NCI-H146 treated with DMSO at 0.1 percent for 48 hours (cell line): ENCODE measurements at regions not wholly inside any gene's neighbourhood (a gene's known extent, or its start where the extent isn't known, plus 50 kb on each side); places are given as distances from the start of the nearest gene placed in this dataset.

Experiments
- DNase-seq: peaks from one replicate; lab custom pipeline; 2025; ENCODE audit not compliant: unreplicated experiment; lab: John Stamatoyannopoulos, UW

GRCh38 chr9:26086396-26086795, 408.2 kb upstream of the TUSC1 start:
- DNase-seq, result no peak

DNA sequence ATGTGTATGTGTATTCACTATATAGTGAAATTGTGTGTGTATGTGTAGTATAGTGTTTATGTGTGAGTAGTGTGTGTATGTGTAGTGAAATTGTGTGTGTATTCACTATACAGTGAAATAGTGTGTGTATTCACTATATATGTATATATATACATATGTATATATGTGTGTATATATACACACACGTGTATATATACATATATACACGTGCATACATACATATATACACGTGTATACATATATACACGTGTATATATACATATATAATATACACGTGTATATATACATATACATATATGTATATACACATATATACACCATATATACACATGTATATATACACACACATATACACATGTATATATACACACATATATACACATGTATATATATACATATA, 403.6 kb upstream of the TUSC1 start:
- no peak for DNase-seq

GRCh38 chr9:26078706-26079105, 400.5 kb upstream of the TUSC1 start:
- no peak for DNase-seq

- DNase-seq, result no peak
Observed at GRCh38 chr9:26077860-26078259, 399.6 kb upstream of the TUSC1 start.

GRCh38 chr9:26067608-26068007, 389.4 kb upstream of the TUSC1 start:
- no peak for DNase-seq

DNA sequence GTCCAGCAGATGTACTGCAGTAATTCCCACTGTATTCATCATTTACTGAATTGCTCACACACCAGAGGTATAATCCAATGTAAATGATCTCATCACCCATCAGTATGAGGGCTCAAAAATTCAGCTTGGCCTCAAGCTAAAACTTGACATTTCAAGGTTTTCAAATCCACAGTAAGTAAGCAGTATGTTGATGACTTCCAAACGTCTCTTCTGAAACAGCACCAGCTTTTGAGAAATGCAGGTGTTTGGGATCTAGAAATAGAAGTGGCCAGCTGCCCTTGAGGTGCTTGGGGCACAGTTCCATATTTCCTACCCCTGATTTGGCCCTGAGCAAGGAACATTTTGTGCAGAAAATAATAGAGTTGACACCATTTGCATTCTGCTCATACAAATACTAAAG, 388.0 kb upstream of the TUSC1 start:
- DNase-seq, result no peak

- no peak for DNase-seq
Observed at GRCh38 chr9:26061948-26062575, 383.8 kb upstream of the TUSC1 start.

DNA sequence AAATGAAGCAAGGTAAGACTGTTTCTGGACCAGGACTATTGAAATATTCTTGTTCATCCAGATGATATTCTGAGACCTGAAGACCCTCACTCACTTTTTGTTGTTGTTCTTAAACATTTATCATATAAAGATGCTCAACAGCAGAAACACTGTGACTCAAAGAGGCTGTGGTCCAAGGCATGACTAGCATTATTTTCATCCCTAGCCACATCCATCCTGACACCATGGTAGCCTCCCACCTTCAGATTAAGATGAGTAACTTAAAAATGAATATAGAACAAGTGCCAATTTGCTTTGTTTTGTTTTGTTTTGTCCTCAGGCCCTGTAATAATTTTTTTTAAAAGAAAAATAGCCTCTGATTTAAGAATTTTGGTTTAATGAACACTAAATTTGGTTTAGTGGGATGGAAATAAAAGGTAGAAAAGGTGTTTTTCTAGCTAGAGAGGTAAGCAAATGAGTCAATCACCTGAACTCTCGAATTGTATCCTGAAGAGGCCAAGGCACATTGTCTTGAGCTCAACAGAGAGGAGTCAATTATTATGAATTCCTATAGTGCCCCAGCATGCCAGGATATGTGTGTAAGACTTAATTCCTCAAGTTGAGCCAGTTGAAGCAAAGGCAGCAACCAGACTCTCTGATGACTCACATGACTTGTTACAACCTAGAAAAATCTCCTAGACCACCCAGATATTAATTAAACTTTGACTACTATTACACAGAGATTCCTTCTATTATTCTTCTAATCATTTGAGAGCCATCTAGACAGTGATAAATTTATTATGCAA, 380.1 kb upstream of the TUSC1 start:
- DNase-seq, result no peak

DNA sequence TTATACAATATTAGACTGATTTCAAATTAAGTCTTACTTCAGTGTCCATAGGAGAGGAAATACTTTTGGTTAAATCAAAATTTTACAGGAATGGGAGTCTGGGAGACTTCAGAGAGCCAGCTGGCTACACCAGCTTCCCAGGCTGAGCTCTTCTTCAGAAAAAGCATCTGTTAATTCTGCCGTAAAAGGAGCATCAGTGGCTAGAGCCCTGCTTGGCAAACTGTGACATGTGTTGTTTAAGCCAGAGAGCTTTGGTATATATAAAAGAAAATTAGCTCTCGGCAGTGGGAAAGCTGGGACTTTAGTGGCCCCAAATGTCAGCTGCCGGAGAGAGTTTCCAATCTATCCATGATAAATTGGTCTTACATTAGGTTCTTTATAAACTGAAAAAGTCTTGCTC, 378.8 kb upstream of the TUSC1 start:
- no peak for DNase-seq

GRCh38 chr9:26054600-26055520, 376.6 kb upstream of the TUSC1 start:
- DNase-seq, result no peak

DNA sequence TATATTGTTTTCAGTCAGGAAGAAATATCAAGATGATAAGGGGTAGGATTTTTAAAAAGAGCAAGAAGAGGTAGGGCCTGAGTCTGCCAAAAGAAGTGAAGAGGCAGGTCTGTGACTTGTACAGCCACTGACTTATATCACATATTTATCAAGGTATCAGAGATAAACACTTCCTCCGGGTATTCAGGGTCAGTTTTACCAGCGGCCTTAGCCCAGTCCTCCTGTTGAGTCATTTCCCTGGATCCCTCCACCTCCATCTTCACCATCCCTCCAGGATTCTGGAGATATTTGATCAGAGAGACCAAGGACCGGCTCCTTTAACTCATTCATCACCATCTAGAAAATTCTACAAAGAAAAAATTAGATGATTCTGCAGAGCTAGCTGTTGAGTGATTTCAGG, 375.7 kb upstream of the TUSC1 start:
- no peak for DNase-seq

- DNase-seq, result no peak
Observed at GRCh38 chr9:26043431-26043830, 365.2 kb upstream of the TUSC1 start.

DNA sequence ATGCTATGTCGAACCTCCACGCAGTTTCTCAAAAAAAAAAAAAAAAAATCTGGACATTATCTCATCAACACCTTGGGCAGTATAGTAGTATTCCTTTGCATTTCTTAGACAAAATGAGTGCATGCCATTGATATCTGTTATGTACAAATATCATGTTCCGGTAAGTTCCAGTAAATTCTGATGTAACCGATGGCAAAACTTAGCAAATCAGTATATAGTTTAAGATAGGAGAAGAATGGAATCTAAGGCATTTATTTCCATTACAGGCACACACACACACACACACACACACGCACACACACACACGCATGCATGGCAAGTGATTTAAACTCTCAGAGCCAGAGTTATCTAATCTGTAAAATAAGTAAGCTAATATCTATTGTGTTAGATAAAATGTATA, 356.5 kb upstream of the TUSC1 start:
- DNase-seq, result no peak

DNA sequence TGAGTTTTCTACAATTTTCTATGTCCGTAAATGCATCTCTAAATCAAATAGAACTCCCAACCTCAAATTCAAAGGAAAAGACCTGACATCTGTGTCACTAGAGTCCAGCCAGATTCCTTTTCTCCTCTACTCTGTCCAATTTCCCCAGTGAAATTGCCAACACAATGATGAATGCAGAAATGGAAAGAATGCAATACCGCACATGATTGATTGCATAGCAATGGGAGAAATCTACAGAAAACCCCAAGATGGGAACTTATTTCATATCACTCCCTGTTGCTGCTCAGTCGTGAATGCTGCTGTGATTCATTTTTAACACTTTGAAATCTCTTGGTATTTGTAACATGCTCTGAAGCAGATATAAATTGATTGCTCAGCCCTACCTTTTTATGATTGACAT, 355.1 kb upstream of the TUSC1 start:
- no peak for DNase-seq

DNA sequence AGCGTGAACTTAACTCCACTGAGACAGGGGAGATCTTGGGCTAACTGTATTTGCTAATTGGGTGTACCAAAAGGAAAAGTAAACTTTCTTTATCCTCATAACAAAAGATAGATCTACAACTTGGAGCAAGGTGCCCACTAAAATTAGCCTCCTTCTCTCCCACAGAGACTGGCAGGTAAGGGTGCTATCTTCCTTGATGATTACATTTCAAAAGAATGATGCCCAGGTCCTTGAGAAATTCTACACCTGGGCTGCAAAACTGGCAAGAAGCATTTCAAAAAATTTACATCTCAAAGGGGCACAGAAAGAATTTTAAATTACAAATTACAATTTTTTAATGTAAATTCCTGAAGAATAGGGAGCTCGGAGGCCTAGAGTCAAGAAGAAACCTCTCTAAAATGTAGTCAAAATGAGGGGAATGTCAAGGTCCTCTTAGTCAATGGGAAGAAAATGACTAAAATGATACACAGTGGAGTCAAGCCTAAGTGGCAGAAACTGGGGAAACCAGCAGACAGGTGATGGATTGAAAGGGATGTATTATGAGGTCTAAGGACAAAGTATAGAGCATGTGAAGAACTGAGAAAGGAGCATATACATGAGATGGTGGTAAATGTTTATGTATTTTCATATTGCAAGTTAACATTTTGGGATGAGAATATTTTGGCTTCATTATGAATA, 348.3 kb upstream of the TUSC1 start:
- no peak for DNase-seq

GRCh38 chr9:26013199-26013598, 335.0 kb upstream of the TUSC1 start:
- no peak for DNase-seq

GRCh38 chr9:26012797-26013196, 334.6 kb upstream of the TUSC1 start:
- DNase-seq, result no peak

- no peak for DNase-seq
Observed at GRCh38 chr9:25994605-25995004, 316.4 kb upstream of the TUSC1 start.

- no peak for DNase-seq
Observed at GRCh38 chr9:25990376-25990775, 312.1 kb upstream of the TUSC1 start.

- DNase-seq, result no peak
Observed at GRCh38 chr9:25975667-25976066, 297.4 kb upstream of the TUSC1 start.

- DNase-seq, result peak; percentile 16
Observed at GRCh38 chr9:25964239-25964638, 286.0 kb upstream of the TUSC1 start.
